ENCODE measurements at regions not wholly inside any gene's neighbourhood (a gene's known extent, or its start where the extent isn't known, plus 50 kb on each side); places are given as distances from the start of the nearest gene placed in this dataset.
A peak's percentile ranks its signal among the peaks of the same experiment; 100 is the strongest.
"Not testable (repeated sequence)": the region's sequence is repeated elsewhere in the genome, so short reads cannot be mapped to it uniquely, and the experiment has no call there.

- DNase-seq (ENCODE audit: low read depth), result peak; percentile 73
Observed at GRCh38 chr7:69395061-69395714, 203.1 kb upstream of the AUTS2 start.

DNA sequence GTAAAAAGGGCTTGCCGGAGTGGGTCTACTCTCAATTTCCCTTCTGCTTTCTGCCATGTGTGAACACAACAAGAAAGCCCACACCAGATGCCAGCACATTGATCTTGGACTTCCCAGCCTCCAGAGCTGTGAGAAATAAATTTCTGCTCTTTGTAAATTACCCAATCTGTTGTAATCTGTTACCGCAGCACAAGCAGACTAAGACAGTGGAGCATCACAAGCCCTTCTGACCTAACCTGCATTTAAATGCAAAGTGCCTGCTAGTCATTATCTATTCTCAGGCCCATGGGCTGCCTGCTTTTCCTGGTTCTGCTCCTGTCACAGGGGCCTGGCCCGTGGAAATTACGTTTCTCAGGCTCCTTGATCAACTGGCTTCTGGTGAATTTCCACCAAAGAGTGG, 199.3 kb upstream of the AUTS2 start:
- DNase-seq (ENCODE audit: low read depth), result no peak

DNA sequence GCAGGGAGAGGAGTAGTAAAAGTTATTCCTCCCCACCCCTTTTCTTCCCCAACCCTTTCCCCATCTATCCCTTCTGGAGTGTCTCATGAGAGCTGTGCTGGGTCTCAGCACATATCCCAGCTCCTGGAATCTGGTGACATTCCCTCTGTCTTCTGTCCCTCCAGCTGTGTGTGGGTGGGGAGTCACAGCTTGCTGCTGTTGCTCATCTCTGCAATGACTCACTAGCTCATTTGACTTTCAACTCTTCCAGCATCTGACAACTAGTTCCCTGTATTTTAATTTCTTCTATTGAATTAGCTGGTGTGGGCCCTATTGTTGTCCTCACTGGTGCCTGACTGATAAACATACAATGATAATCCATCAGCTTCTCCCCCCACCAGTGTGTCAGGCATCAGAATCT, 198.9 kb upstream of the AUTS2 start:
- DNase-seq (ENCODE audit: low read depth), result no peak

DNA sequence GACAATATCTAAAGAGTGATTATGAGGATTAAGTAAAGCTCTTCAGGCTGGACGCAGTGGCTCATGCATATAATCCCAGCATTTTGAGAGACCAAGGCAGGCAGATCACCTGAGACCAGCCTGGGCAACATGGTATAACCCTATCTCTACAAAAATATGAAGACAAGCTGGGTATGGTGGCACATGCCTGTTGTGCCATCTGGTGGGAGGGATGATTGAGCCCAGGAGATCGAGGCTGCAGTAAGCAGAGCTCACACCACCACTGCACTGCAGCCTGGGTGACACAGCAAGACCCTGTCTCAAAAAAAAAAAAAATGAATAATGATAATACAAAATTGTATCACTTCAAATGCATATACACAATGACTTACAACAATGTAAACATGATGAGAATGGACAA, 195.6 kb upstream of the AUTS2 start:
- no peak for DNase-seq (ENCODE audit: low read depth)

DNA sequence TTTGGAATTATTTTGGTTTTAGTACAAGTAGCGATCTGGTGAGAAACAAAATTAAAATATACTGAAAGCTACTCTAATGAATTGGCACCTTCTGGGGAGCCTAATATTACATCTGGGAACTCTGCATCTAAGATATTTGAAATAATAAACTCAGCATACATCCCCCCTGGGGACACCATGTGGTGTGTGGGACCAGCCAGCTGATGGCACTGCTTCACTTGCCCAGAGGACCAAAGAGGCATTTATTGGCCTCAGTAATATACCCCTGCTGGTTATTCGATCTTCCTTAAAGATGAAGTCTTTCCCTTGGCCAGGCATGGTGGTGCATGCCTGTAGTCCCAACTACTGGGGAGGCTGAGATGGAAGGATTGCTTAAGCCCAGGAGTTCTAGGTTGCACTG, 195.1 kb upstream of the AUTS2 start:
- no peak for DNase-seq (ENCODE audit: low read depth)

DNA sequence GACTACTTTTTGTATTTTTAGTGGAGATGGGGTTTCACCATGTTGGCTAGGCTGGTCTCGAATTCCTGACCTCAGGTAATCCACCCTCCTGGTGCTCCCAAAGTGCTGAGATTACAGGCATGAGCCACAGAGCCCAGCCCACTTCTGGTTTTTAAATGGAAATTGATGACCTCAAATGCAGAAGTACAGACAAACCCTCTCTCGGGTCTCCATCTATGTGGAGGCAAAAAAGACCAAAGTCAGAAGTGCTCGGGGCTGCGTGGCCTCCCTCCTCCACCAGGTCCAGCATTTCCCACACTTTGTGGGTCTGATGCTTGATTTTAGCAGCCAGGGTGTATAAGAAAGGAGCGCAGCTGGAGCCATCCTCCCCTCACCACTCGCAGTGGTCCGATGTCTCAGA, 187.3 kb upstream of the AUTS2 start:
- DNase-seq (ENCODE audit: low read depth), result no peak

DNA sequence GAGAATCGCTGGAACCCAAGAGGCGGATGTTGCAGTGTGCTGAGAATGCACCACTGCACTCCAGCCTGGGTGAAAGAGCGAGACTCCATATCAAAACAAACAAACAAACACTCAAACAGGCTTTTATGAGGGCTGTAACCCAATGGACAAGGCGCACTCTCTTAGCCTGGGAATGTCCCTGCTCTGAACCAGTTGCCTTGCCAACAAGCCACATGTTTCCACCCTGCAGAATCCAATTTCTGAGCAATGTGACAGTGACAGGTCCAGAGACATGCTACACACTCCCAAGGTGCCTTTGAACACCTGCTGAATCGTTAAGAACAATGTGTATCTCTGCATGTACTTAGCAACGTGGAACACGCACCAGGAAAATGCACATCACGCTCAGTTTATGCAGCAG, 186.8 kb upstream of the AUTS2 start:
- DNase-seq (ENCODE audit: low read depth), result no peak

DNA sequence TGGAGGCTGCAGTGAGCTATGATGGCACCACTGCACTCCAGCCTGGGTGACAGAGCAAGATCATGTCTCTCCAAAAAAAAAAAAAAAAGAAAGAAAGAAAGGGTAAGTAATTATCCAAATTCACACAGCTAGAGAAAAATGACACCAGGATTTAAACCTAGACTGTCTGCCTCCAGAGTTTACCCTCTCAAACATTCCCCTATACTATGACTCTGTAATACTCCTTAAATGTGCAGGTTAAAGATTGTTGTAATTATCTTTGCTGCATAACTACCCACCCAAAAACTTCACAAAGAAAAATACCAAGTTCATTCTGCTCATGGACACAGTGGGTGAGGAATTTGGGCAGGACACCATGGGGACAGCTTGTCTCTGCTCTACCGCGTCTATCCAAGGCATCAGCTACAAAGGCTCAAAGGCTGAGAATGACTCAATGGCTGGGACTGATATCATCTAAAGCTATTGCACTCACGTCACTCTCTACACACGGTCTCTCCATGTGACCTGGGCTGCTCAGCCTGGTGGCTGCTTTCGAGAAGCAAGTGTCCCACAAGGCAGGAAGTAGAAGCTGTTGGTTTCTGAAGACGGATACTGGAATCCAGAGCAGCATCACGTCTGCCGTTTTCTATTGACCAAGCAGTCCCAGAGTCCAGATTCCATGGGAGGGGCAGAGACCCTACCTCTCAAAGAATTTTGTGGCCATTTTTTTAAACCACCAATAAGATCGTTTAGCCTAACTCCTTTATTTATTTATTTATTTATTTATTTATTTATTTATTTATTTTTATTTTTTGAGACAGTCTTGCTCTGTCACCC, 185.7 kb upstream of the AUTS2 start:
- DNase-seq (ENCODE audit: low read depth), result no peak

DNA sequence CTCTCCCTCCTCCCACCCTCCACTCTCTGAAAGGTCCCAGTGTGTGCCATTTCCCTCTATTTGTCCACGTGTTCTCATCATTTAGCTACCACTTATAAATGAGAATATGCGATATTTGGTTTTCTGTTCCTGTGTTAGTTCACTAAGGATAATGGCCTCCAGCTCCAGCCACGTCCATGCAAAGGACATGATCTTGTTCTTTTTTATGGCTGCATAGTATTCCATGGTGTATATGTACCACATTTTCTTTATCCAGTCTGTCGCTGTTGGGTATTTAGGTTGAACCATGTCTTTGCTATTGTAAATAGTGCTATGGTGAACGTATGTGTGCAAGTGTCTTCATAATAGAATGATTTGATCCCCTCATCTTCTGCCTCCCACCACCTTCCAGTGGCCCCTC, 183.7 kb upstream of the AUTS2 start:
- DNase-seq (ENCODE audit: low read depth), result no peak

- no peak for DNase-seq (ENCODE audit: low read depth)
Observed at GRCh38 chr7:69418869-69419670, 179.2 kb upstream of the AUTS2 start.

- DNase-seq (ENCODE audit: low read depth), result no peak
Observed at GRCh38 chr7:69419934-69420333, 178.3 kb upstream of the AUTS2 start.

GRCh38 chr7:69422574-69422985, 175.7 kb upstream of the AUTS2 start:
- no peak for DNase-seq (ENCODE audit: low read depth)

- no peak for DNase-seq (ENCODE audit: low read depth)
Observed at GRCh38 chr7:69426705-69427104, 171.6 kb upstream of the AUTS2 start.

DNA sequence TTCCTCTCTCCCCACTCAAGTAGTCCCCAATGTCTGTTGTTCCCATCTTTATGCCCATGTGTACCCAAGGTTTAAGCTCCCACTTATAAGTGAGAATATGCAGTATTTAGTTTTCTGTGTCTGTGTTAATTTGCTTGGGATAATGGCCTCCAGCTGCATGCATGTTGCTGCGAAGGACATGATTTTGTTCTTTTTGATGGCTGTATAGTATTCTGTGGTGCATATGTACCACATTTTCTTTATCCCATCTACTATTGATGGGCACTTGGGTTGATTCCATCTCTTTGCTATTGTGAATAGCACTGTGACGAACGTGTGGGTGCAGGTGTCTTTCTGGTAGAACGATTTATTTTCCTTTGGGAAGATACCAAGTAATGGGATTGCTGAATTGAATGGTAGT, 170.2 kb upstream of the AUTS2 start:
- DNase-seq (ENCODE audit: low read depth), result no peak

DNA sequence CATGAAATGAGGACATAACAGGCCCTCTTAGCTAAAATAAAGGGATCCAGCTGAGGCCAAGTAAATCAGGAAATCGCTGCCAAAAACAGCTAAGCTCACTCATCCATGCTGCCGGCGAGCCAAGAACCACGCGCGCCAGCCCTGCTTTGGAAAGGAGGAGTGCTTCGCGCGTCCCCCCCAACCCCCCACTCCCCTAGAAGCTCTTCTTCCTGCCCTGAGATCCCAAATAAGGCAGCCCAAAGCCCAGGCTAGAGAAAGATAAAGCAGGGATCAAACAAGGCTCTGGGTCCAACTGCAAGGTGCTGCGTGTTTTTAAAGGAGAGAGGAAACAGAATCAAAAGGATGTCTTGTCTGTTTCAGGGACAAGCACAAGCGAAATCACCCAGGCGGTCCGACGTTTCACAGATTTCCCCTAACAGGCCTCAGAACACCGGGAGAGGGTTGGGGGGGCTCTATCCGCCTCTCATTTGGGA, 168.3 kb upstream of the AUTS2 start:
- DNase-seq (ENCODE audit: low read depth), result no peak

GRCh38 chr7:69430384-69431021, 167.8 kb upstream of the AUTS2 start:
- DNase-seq (ENCODE audit: low read depth), result no peak

GRCh38 chr7:69431626-69432025, 166.6 kb upstream of the AUTS2 start:
- DNase-seq (ENCODE audit: low read depth), result no peak

DNA sequence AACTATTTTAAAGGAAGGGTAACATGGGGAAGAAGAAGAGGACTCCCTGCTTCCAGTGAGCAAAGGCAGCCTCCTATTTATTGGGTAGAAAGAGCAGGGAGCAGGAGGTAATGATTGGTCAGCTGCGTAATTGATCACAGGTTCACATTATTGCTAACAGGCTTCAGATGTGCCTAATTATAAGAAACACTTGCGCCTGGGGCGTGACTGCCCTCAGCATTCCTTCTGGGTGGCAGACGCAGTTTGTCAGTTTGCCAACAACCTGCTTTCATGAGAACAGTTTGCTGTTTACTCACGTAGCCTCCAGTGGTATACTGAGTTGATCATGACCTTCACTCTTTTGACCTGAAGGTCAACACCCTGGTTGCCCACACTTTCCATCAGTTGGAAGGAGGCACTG, 166.0 kb upstream of the AUTS2 start:
- DNase-seq (ENCODE audit: low read depth), result not testable (repeated sequence)

GRCh38 chr7:69433081-69433480, 165.2 kb upstream of the AUTS2 start:
- DNase-seq (ENCODE audit: low read depth), result no peak

DNA sequence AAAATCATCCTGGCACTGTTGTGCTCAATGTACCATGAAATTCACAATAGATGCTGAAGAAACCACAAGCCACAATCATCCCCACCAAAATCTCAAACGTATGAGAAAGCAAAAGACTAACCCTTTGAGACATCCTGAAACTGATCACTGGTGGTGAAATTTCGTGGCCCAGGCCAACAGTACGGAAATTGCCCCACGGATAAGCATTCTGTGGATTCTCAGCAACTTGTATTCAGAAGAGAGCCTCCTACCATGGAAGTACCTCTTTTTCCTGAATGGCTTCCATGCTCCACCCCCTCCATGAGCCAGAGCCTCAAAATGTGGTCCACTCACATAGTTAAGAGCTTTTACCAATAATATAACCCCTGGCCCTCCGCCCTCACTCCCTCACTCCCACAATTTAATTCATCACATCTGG, 163.9 kb upstream of the AUTS2 start:
- DNase-seq (ENCODE audit: low read depth), result peak; percentile 9

GRCh38 chr7:69435711-69436110, 162.6 kb upstream of the AUTS2 start:
- DNase-seq (ENCODE audit: low read depth), result no peak

- DNase-seq (ENCODE audit: low read depth), result no peak
Observed at GRCh38 chr7:69436946-69437345, 161.3 kb upstream of the AUTS2 start.
